ENCODE measurements at regions not wholly inside any gene's neighbourhood (a gene's known extent, or its start where the extent isn't known, plus 50 kb on each side); places are given as distances from the start of the nearest gene placed in this dataset.

GRCh38 chr4:35970366-35970960, 273.9 kb downstream of the ARAP2 start:
- no peak for TF ChIP-seq TAF1 (IDR thresholded peaks at IDR 0.05; ENCODE audit: borderline replicate concordance, low read depth, low read length)
- no peak for TF ChIP-seq POLR2AphosphoS5 (IDR thresholded peaks at IDR 0.05; ENCODE audit: low read depth, low read length)
- no peak for TF ChIP-seq POLR2A (IDR thresholded peaks at IDR 0.05; ENCODE audit: low read depth, low read length)
- no peak for FAIRE-seq
- no peak for DNase-seq (ENCODE audit: insufficient read length)

GRCh38 chr4:35972814-35973213, 271.5 kb downstream of the ARAP2 start:
- FAIRE-seq (no peak), DNase-seq (ENCODE audit: insufficient read length) (no peak)
- no peak for TF ChIP-seq POLR2AphosphoS5 (IDR thresholded peaks at IDR 0.05; ENCODE audit: low read depth, low read length)
- no peak for TF ChIP-seq POLR2A (IDR thresholded peaks at IDR 0.05; ENCODE audit: low read depth, low read length)
- TF ChIP-seq TAF1 (IDR thresholded peaks at IDR 0.05; ENCODE audit: borderline replicate concordance, low read depth, low read length): no peak

GRCh38 chr4:35975617-35976355, 268.5 kb downstream of the ARAP2 start:
- FAIRE-seq (peak; percentile 30), DNase-seq (ENCODE audit: insufficient read length) (no peak)
- no peak for TF ChIP-seq POLR2A (IDR thresholded peaks at IDR 0.05; ENCODE audit: low read depth, low read length)
- TF ChIP-seq POLR2AphosphoS5 (IDR thresholded peaks at IDR 0.05; ENCODE audit: low read depth, low read length): no peak
- TF ChIP-seq TAF1 (IDR thresholded peaks at IDR 0.05; ENCODE audit: borderline replicate concordance, low read depth, low read length): no peak

- FAIRE-seq (no peak), DNase-seq (ENCODE audit: insufficient read length) (no peak)
- no peak for TF ChIP-seq TAF1 (IDR thresholded peaks at IDR 0.05; ENCODE audit: borderline replicate concordance, low read depth, low read length)
- TF ChIP-seq POLR2A (IDR thresholded peaks at IDR 0.05; ENCODE audit: low read depth, low read length): no peak
- TF ChIP-seq POLR2AphosphoS5 (IDR thresholded peaks at IDR 0.05; ENCODE audit: low read depth, low read length): no peak
Observed at GRCh38 chr4:35978551-35978950, 265.8 kb downstream of the ARAP2 start.

- DNase-seq (ENCODE audit: insufficient read length): no peak
Observed at GRCh38 chr4:35982318-35982717, 262.0 kb downstream of the ARAP2 start.

GRCh38 chr4:35986537-35986936, 257.8 kb downstream of the ARAP2 start:
- FAIRE-seq: no peak
- no peak for DNase-seq (ENCODE audit: insufficient read length)
- TF ChIP-seq TAF1 (IDR thresholded peaks at IDR 0.05; ENCODE audit: borderline replicate concordance, low read depth, low read length) (no peak), POLR2A (IDR thresholded peaks at IDR 0.05; ENCODE audit: low read depth, low read length) (no peak), POLR2AphosphoS5 (IDR thresholded peaks at IDR 0.05; ENCODE audit: low read depth, low read length) (no peak)

More at GRCh38 chr4:35982318-35982717, 262.0 kb downstream of the ARAP2 start:
- no peak for FAIRE-seq
- TF ChIP-seq TAF1 (IDR thresholded peaks at IDR 0.05; ENCODE audit: borderline replicate concordance, low read depth, low read length) (no peak), POLR2A (IDR thresholded peaks at IDR 0.05; ENCODE audit: low read depth, low read length) (no peak), POLR2AphosphoS5 (IDR thresholded peaks at IDR 0.05; ENCODE audit: low read depth, low read length) (no peak)

GRCh38 chr4:35993606-35994005, 250.7 kb downstream of the ARAP2 start:
- no peak for TF ChIP-seq POLR2AphosphoS5 (IDR thresholded peaks at IDR 0.05; ENCODE audit: low read depth, low read length)
- TF ChIP-seq POLR2A (IDR thresholded peaks at IDR 0.05; ENCODE audit: low read depth, low read length): no peak
- no peak for DNase-seq (ENCODE audit: insufficient read length)
- peak; percentile 60 for FAIRE-seq

GRCh38 chr4:36000941-36001557, 243.3 kb downstream of the ARAP2 start:
- FAIRE-seq (no peak), DNase-seq (ENCODE audit: insufficient read length) (no peak)
- TF ChIP-seq POLR2A (IDR thresholded peaks at IDR 0.05; ENCODE audit: low read depth, low read length) (no peak), TAF1 (IDR thresholded peaks at IDR 0.05; ENCODE audit: borderline replicate concordance, low read depth, low read length) (no peak), POLR2AphosphoS5 (IDR thresholded peaks at IDR 0.05; ENCODE audit: low read depth, low read length) (no peak)

- FAIRE-seq (no peak), DNase-seq (ENCODE audit: insufficient read length) (no peak)
- TF ChIP-seq TAF1 (IDR thresholded peaks at IDR 0.05; ENCODE audit: borderline replicate concordance, low read depth, low read length): no peak
- TF ChIP-seq POLR2A (IDR thresholded peaks at IDR 0.05; ENCODE audit: low read depth, low read length): no peak
- no peak for TF ChIP-seq POLR2AphosphoS5 (IDR thresholded peaks at IDR 0.05; ENCODE audit: low read depth, low read length)
Observed at GRCh38 chr4:36003051-36003450, 241.3 kb downstream of the ARAP2 start.

- FAIRE-seq: no peak
- DNase-seq (ENCODE audit: insufficient read length): no peak
- TF ChIP-seq POLR2AphosphoS5 (IDR thresholded peaks at IDR 0.05; ENCODE audit: low read depth, low read length) (no peak), TAF1 (IDR thresholded peaks at IDR 0.05; ENCODE audit: borderline replicate concordance, low read depth, low read length) (no peak), POLR2A (IDR thresholded peaks at IDR 0.05; ENCODE audit: low read depth, low read length) (no peak)
Observed at GRCh38 chr4:36004204-36004851, 240.0 kb downstream of the ARAP2 start.

GRCh38 chr4:36006226-36006625, 238.1 kb downstream of the ARAP2 start:
- DNase-seq (ENCODE audit: insufficient read length) (no peak), FAIRE-seq (no peak)
- TF ChIP-seq POLR2A (IDR thresholded peaks at IDR 0.05; ENCODE audit: low read depth, low read length) (no peak), POLR2AphosphoS5 (IDR thresholded peaks at IDR 0.05; ENCODE audit: low read depth, low read length) (no peak), TAF1 (IDR thresholded peaks at IDR 0.05; ENCODE audit: borderline replicate concordance, low read depth, low read length) (no peak)
